Natural killer cell (primary cell): ENCODE measurements at regions not wholly inside any gene's neighbourhood (a gene's known extent, or its start where the extent isn't known, plus 50 kb on each side); places are given as distances from the start of the nearest gene placed in this dataset.

Experiments
- ATAC-seq, 3 donors: fragments of 150-1000 bp in 2 of 3; fragments of 200-7000 bp in 1 of 3; cut with Tn5 transposase; 1 replicate in 1 of 3; 2 replicates in 2 of 3; pipeline ENCODE4 v1.10.0; 2021; ENCODE audit warnings: mild to moderate bottlenecking in 2 of 3, moderate library complexity in 2 of 3
- DNase-seq, 2 donors: peaks; one replicate each; pipeline versions ENCODE4 v3.0.0 to v3.0.0-alpha.2; 2013 to 2021; ENCODE audit warnings: mixed read lengths in 1 of 2
- H3K27ac ChIP-seq: one replicate; pipeline ENCODE4 v1.5.1; 2013; ENCODE audit warnings: mild to moderate bottlenecking, low read length
- H3K27me3 ChIP-seq: one replicate; pipeline ENCODE4 v1.6.1; 2013; ENCODE audit warnings: low read length; ENCODE audit not compliant: control insufficient read depth, insufficient read depth
- H3K36me3 ChIP-seq: one replicate; pipeline ENCODE4 v1.6.1; 2013; ENCODE audit warnings: low read length; ENCODE audit not compliant: control insufficient read depth, insufficient read depth
- H3K4me1 ChIP-seq: one replicate; pipeline ENCODE4 v1.6.1; 2013; ENCODE audit warnings: low read length; ENCODE audit not compliant: control insufficient read depth, insufficient read depth
- H3K4me3 ChIP-seq: one replicate; pipeline ENCODE4 v1.5.1; 2013; ENCODE audit warnings: low read length
- H3K9me3 ChIP-seq: one replicate; pipeline ENCODE4 v1.6.1; 2013; ENCODE audit warnings: low read length; ENCODE audit not compliant: control insufficient read depth, insufficient read depth
- H3K27ac Mint-ChIP-seq, 2 donors: one replicate each; pipeline ENCODE4 v1.8.0; 2022; ENCODE audit warnings: mild to moderate bottlenecking in 2 of 2, mixed read lengths in 2 of 2, moderate library complexity in 1 of 2
- H3K27me3 Mint-ChIP-seq, 2 donors: one replicate each; pipeline ENCODE4 v1.8.0; 2022; ENCODE audit warnings: low read depth in 2 of 2, mixed read lengths in 2 of 2
- H3K36me3 Mint-ChIP-seq: one replicate; pipeline ENCODE4 v1.8.0; 2022; ENCODE audit warnings: mixed read lengths
- H3K4me1 Mint-ChIP-seq, 2 donors: one replicate each; pipeline ENCODE4 v1.8.0; 2022; ENCODE audit warnings: mixed read lengths in 2 of 2
- H3K4me3 Mint-ChIP-seq: one replicate; pipeline ENCODE4 v1.8.0; 2022; ENCODE audit warnings: mild to moderate bottlenecking, moderate library complexity, mixed read lengths
- H3K9me3 Mint-ChIP-seq, 2 donors: one replicate each; pipeline ENCODE4 v1.8.0; 2022; ENCODE audit warnings: mixed read lengths in 2 of 2
- WGBS: methylation state at CpG from one replicate; pipeline ENCODE4 v1.1.7; 2013; ENCODE audit warnings: missing lambda C conversion rate; ENCODE audit not compliant: insufficient coverage; 5-methylcytosine and 5-hydroxymethylcytosine counted together
- intact Hi-C: fragments of 100-400 bp; cut with micrococcal nuclease; formaldehyde crosslinking; loops from one replicate; pipeline ENCODE4 v1.14.2; 2022
- TF ChIP-seq, protein P1 (sequence below): fragments of 200-600 bp; IDR thresholded peaks from one replicate; pipeline ENCODE4 v1.8.0; 2022; ENCODE audit warnings: antibody characterized with exemption

GRCh38 chr2:18934886-18935285, 345.5 kb upstream of the NT5C1B start:
- H3K27me3 Mint-ChIP-seq: no peaks in the 10 kb centered on the region
- H3K4me1 Mint-ChIP-seq: no peaks in the 10 kb centered on the region
- Histone ChIP-seq H3K4me1 (no peaks in the 10 kb centered on the region), H3K27me3 (no peaks in the 10 kb centered on the region), H3K9me3 (no peaks in the 10 kb centered on the region), H3K4me3 (no peak overlapping the region), H3K36me3 (no peaks in the 10 kb centered on the region), H3K27ac (no peak overlapping the region)
- no peak overlapping the region for H3K4me3 Mint-ChIP-seq
- ATAC-seq: no peak
- peaks cover 9 to 13% of the 10 kb centered on the region in 2 donors for H3K9me3 Mint-ChIP-seq
- intact Hi-C loops: no loop called here
- DNase-seq: no peak
- no peak overlapping the region for H3K27ac Mint-ChIP-seq
- no peaks in the 10 kb centered on the region for H3K36me3 Mint-ChIP-seq
- TF ChIP-seq, protein P1, sequence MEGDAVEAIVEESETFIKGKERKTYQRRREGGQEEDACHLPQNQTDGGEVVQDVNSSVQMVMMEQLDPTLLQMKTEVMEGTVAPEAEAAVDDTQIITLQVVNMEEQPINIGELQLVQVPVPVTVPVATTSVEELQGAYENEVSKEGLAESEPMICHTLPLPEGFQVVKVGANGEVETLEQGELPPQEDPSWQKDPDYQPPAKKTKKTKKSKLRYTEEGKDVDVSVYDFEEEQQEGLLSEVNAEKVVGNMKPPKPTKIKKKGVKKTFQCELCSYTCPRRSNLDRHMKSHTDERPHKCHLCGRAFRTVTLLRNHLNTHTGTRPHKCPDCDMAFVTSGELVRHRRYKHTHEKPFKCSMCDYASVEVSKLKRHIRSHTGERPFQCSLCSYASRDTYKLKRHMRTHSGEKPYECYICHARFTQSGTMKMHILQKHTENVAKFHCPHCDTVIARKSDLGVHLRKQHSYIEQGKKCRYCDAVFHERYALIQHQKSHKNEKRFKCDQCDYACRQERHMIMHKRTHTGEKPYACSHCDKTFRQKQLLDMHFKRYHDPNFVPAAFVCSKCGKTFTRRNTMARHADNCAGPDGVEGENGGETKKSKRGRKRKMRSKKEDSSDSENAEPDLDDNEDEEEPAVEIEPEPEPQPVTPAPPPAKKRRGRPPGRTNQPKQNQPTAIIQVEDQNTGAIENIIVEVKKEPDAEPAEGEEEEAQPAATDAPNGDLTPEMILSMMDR: no peak
- no CpG with 5 or more reads among the region's 1 CpG for WGBS

- ATAC-seq (no peak), DNase-seq (no peak)
- H3K9me3 ChIP-seq: no peaks in the 10 kb centered on the region
- H3K27ac Mint-ChIP-seq: no peak overlapping the region
- no peaks in the 10 kb centered on the region for H3K27me3 ChIP-seq
- intact Hi-C loops: no loop called here
- no peaks in the 10 kb centered on the region for H3K27me3 Mint-ChIP-seq
- no peaks in the 10 kb centered on the region for H3K4me1 ChIP-seq
- H3K36me3 ChIP-seq: no peaks in the 10 kb centered on the region
- no peaks in the 10 kb centered on the region for H3K4me1 Mint-ChIP-seq
- no peak overlapping the region for H3K4me3 ChIP-seq
- TF ChIP-seq, protein P1: no peak
- H3K36me3 Mint-ChIP-seq: no peaks in the 10 kb centered on the region
- 72% methylated on average over 4 of the region's 4 CpGs for WGBS
- no peak overlapping the region for H3K27ac ChIP-seq
- H3K4me3 Mint-ChIP-seq: no peak overlapping the region
- H3K9me3 Mint-ChIP-seq: peaks cover 11 to 23% of the 10 kb centered on the region in 2 donors
Observed at GRCh38 chr2:18932853-18933252, 343.5 kb upstream of the NT5C1B start.

DNA sequence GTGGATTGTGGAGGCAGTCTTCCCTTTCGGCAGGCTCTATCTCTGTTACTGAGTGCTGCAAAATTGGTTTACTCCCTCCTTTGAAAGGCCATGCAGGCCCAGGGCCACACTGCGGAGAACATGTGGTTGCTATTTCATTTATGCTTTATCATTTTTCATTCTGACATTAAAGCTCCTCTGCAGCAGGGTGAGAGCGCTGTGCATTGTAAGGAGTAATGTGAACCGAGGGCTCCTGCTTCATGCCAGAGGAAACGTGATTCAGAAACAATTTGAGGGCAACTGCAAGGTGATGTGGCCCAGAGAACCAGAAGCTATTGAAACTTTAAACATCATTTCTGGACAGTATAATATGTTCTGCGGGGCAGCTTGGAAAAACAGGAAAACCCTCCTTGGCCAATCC, 341.6 kb upstream of the NT5C1B start:
- 91% methylated on average over 6 of the region's 6 CpGs for WGBS
- Histone ChIP-seq H3K27ac (no peak overlapping the region), H3K4me1 (no peaks in the 10 kb centered on the region), H3K27me3 (no peaks in the 10 kb centered on the region), H3K36me3 (no peaks in the 10 kb centered on the region), H3K4me3 (no peak overlapping the region), H3K9me3 (no peaks in the 10 kb centered on the region)
- no peak for ATAC-seq
- DNase-seq: no peak
- H3K27me3 Mint-ChIP-seq: no peaks in the 10 kb centered on the region
- H3K27ac Mint-ChIP-seq: no peak overlapping the region
- no peaks in the 10 kb centered on the region for H3K4me1 Mint-ChIP-seq
- H3K36me3 Mint-ChIP-seq: no peaks in the 10 kb centered on the region
- peaks cover 13 to 28% of the 10 kb centered on the region in 2 donors for H3K9me3 Mint-ChIP-seq
- TF ChIP-seq, protein P1: no peak
- intact Hi-C loops: no loop called here
- no peak overlapping the region for H3K4me3 Mint-ChIP-seq

DNA sequence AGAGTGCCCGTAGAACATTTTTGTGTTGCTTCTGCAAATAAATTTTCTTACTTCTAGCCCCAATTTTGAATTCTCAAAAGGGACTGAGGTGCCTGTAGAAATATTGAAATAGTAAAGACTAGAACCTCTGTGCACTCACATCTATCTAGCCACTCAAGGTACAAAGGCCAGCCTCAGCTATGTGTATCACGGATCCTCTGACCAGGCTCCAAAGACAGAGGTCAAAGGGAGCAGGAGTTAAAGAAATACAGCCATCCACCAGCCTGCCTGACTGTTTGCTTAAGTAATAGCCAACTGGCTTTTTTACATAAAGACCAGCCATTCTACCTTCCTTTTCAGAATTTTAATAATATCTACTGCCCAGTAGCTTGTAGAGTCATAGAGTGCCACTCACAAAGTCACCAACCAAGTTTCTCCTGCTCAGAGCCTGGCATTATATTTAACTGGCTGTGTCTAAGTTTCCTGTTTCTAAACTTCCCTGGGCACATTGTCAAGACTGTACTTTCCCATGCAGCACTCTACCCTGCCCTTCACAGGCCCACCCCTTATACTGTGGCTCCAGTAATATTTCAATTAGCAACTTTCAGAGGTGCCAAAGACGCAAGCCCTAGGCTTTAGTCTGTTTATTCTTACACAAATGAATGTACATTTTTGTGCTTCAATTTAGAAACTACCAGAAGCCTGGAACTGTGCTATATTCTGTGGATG, 338.3 kb upstream of the NT5C1B start:
- WGBS: 81% methylated on average over 2 of the region's 3 CpGs
- no peaks in the 10 kb centered on the region for H3K27me3 ChIP-seq
- Mint-ChIP-seq H3K36me3 (no peaks in the 10 kb centered on the region), H3K4me1 (no peaks in the 10 kb centered on the region), H3K27me3 (no peaks in the 10 kb centered on the region), H3K4me3 (no peak overlapping the region), H3K27ac (peak overlapping the region; percentile 29 to 34), H3K9me3 (peaks cover 10 to 26% of the 10 kb centered on the region in 2 donors)
- H3K4me3 ChIP-seq: no peak overlapping the region
- no peaks in the 10 kb centered on the region for H3K4me1 ChIP-seq
- no peaks in the 10 kb centered on the region for H3K9me3 ChIP-seq
- TF ChIP-seq, protein P1: no peak
- no peaks in the 10 kb centered on the region for H3K36me3 ChIP-seq
- intact Hi-C loops: no loop called here
- DNase-seq: no peak
- H3K27ac ChIP-seq: peak overlapping the region; percentile 29
- ATAC-seq: peak; percentile 57 to 71 (median 70)
